NB4 (cell line): ENCODE measurements at regions not wholly inside any gene's neighbourhood (a gene's known extent, or its start where the extent isn't known, plus 50 kb on each side); places are given as distances from the start of the nearest gene placed in this dataset.

Source experiments
- DNase-seq: peaks from one replicate; pipeline ENCODE4 v3.0.0; 2010; ENCODE audit warnings: low read depth
- H3K4me3 ChIP-seq: one replicate; pipeline ENCODE4 v1.5.1; 2011; ENCODE audit warnings: mild to moderate bottlenecking, low read depth, low read length, moderate library complexity
- CTCF ChIP-seq: IDR thresholded peaks from one replicate; pipeline ENCODE4 v1.5.1; 2012; ENCODE audit warnings: low read depth, low read length
- MAX ChIP-seq: IDR thresholded peaks from 2 replicates; pipeline ENCODE4 v1.6.1; 2011; ENCODE audit warnings: low read depth, low read length
- MYC ChIP-seq: IDR thresholded peaks from 2 replicates; pipeline ENCODE4 v1.6.1; 2011; ENCODE audit warnings: low read depth, low read length
- POLR2A ChIP-seq: IDR thresholded peaks from 2 replicates; pipeline ENCODE4 v1.6.1; 2011; ENCODE audit warnings: mild to moderate bottlenecking; ENCODE audit not compliant: insufficient read length; ENCODE audit errors: extremely low read depth

DNA sequence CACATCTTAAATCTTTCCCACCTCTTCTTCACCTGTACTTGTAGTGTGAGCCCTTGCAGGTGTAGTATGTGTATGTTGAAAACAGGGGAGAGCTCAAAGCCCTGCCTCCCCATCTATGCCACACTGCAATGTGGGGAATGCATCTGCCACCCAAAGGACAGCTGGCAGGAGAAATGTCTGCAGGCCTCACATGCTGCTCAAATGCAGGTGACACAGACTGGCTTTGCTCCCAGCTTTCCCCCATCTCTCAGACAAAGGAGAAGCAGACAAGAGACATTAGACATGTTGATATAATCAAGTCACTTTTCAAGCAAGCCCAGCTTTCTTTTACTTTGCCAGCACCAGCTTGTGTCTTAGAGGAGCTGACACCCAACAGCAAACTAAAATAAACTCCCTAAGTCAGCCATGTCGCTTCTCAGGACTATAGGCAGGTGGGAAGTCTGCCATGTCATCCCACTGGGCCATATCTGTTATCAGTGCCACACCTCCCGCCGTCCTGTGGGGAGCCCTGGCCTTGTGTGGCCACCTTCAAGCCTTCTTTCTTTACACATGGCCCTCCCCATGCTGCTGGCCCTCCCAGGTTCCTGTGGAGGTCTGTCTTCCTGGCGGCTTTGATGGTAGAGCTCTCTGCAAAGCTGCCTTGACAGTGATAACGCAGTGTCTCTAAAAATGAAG, 102.1 kb downstream of the CXCL12 start:
- no peak overlapping the region for H3K4me3 ChIP-seq
- DNase-seq = no peak
- TF ChIP-seq MYC (no peak), POLR2A (no peak), CTCF (no peak), MAX (no peak)

- no peak for TF ChIP-seq MAX
- no peak for TF ChIP-seq CTCF
- no peak for TF ChIP-seq MYC
- no peak for TF ChIP-seq POLR2A
- H3K4me3 ChIP-seq = no peak overlapping the region
- DNase-seq = no peak
These were observed 103.2 kb downstream of the CXCL12 start for GRCh38 chr10:44281662-44282061.

DNA sequence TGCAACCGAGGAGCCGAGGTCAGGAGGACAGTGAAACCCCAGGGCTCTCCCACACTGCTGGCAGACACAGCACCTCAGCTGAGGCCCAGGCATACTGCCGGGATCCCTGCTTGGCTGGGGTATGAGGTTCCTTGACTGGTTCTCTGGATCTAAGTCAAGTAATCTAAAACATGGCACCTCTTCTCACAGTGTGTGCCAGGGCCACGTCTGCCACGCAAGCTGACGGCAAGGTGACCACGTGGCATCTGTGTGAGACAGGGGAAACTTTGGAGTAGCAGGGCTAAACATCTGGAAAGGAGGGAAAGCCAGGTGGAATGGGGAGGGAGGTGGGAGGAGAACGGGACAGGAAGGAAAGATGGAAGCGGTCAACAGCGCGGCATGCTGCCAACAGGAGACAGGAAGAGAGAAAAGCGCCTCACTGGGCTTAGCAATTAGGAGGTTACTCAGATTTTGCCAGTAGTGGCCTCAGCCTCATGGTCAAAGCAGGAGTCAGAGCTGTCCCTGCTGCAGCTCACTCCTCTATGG, 103.7 kb downstream of the CXCL12 start:
- TF ChIP-seq CTCF (no peak), MAX (no peak), POLR2A (no peak), MYC (no peak)
- H3K4me3 ChIP-seq = no peak overlapping the region
- no peak for DNase-seq

- TF ChIP-seq MAX (no peak), MYC (no peak), POLR2A (no peak), CTCF (no peak)
These were observed 104.5 kb downstream of the CXCL12 start for GRCh38 chr10:44280226-44281014.

DNA sequence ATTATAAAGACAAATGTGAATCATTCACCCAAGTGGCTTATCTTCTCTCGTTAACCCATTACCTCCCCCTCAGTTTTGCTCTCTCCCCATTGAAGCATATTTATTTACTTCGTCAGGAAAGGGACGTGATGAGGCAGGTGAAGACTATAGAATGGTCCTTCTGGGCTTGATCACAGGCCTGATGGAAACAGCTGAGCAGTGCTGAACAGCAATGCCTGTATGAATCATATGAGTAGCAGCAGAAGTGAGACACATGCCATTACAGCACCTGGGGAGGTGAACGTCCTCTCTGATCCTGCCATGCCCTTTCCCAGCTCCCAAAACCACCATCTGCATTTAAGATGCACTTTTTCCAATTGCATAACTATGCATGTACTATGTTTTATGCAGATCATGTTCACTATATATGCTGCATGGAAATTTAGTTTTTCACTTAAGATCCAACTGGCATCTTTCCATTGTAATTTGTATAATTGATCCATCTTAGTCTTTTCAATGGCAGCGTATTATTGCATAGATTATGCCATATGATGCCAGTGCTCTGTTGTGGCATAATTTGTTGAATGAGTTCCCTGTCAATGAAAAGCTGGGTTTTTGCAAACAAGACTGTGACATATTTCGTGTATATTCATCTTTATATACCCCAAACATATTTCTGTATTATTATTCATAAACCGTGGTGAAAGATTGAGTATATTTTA, 105.3 kb downstream of the CXCL12 start:
- DNase-seq = no peak
- TF ChIP-seq POLR2A (no peak), CTCF (no peak)
- no peak overlapping the region for H3K4me3 ChIP-seq

More at GRCh38 chr10:44280226-44281014, 104.5 kb downstream of the CXCL12 start:
- DNase-seq = no peak
- no peak overlapping the region for H3K4me3 ChIP-seq
